ENCODE measurements at regions not wholly inside any gene's neighbourhood (a gene's known extent, or its start where the extent isn't known, plus 50 kb on each side); places are given as distances from the start of the nearest gene placed in this dataset.

DNA sequence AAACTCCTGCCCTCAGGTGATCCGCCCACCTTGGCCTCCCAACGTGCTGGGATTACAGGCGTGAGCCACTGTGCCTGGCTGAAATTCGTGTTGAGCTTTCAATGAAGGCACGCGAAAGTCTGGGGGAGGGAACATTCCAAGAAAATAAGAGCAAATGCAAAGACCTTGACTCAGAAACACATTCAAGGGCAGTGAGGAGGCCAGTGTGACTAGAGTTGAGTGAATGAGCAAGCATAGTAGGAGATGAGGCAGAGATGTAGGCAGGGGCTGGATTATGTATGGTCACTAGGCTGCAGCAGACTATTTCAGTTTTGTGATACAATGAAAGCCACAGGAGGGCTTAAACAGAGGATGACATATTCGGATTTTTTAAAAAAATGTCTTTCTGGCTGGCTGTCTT, 67.0 kb downstream of the SCN11A start:
- H3K27ac Mint-ChIP-seq, result no peak overlapping the region
- Histone ChIP-seq H3K36me3 (ENCODE audit: insufficient read depth, low read length) (no peaks in the 10 kb centered on the region), H3K9me3 (ENCODE audit: control insufficient read depth in 1 of 2, insufficient read depth in 1 of 2, low read length in 2 of 2) (no peaks in the 10 kb centered on the region), H3K4me3 (ENCODE audit: low read length) (no peak overlapping the region), H3K4me1 (ENCODE audit: insufficient read depth, low read length) (no peaks in the 10 kb centered on the region), H3K27ac (ENCODE audit: low read depth in 1 of 2, low read length in 2 of 2) (no peak overlapping the region), H3K27me3 (ENCODE audit: control insufficient read depth in 1 of 2, insufficient read depth in 2 of 2, low read length in 2 of 2) (peaks cover 0 to 5% of the 10 kb centered on the region in 2 experiments)
- H3K4me3 Mint-ChIP-seq, result no peak overlapping the region
- DNase-seq (no peak), ATAC-seq (ENCODE audit: poor library complexity) (no peak)
- no peaks in the 10 kb centered on the region for H3K36me3 Mint-ChIP-seq (ENCODE audit: low read depth)
- peaks cover 10% of the 10 kb centered on the region for H3K27me3 Mint-ChIP-seq
- TF ChIP-seq, protein P1, sequence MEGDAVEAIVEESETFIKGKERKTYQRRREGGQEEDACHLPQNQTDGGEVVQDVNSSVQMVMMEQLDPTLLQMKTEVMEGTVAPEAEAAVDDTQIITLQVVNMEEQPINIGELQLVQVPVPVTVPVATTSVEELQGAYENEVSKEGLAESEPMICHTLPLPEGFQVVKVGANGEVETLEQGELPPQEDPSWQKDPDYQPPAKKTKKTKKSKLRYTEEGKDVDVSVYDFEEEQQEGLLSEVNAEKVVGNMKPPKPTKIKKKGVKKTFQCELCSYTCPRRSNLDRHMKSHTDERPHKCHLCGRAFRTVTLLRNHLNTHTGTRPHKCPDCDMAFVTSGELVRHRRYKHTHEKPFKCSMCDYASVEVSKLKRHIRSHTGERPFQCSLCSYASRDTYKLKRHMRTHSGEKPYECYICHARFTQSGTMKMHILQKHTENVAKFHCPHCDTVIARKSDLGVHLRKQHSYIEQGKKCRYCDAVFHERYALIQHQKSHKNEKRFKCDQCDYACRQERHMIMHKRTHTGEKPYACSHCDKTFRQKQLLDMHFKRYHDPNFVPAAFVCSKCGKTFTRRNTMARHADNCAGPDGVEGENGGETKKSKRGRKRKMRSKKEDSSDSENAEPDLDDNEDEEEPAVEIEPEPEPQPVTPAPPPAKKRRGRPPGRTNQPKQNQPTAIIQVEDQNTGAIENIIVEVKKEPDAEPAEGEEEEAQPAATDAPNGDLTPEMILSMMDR (IDR thresholded peaks at IDR 0.05), result no peak
- no peaks in the 10 kb centered on the region for H3K4me1 Mint-ChIP-seq (ENCODE audit: low read depth)
- intact Hi-C loops (cut with DNase I, micrococcal nuclease), result no loop called here
- no peaks in the 10 kb centered on the region for H3K9me3 Mint-ChIP-seq
- CTCF ChIA-PET, result no interaction called here
- POLR2A ChIA-PET, result no interaction called here

DNA sequence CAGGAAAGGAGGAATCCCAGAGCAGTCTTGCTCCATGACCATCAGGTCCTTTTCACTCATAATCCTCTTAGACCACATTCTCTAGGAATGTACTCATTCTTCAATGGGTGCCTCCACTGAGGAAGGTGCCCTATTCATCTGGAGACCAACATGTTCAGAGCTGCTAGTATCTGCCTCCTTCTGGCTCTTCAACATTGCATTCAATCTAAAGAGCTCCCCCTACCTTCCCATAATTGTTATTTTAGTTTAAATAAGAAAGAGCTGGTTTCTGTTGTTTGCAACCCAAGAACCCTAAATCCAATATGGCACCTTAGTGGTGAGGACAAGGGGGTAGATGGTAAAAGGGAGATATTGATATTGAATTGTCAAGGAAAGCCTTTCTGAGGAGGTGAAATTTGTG, 67.6 kb downstream of the SCN11A start:
- H3K4me3 ChIP-seq (ENCODE audit: low read length), result no peak overlapping the region

GRCh38 chr3:38980938-38981337, 70.8 kb downstream of the SCN11A start:
- no peaks in the 10 kb centered on the region for H3K9me3 ChIP-seq (ENCODE audit: control insufficient read depth in 1 of 2, insufficient read depth in 1 of 2, low read length in 2 of 2)
- Mint-ChIP-seq H3K4me3 (no peak overlapping the region), H3K9me3 (no peaks in the 10 kb centered on the region), H3K27ac (no peak overlapping the region), H3K27me3 (peaks cover 4% of the 10 kb centered on the region), H3K4me1 (ENCODE audit: low read depth) (no peaks in the 10 kb centered on the region), H3K36me3 (ENCODE audit: low read depth) (no peaks in the 10 kb centered on the region)
- H3K4me3 ChIP-seq (ENCODE audit: low read length), result no peak overlapping the region
- intact Hi-C loops (cut with DNase I, micrococcal nuclease), result no loop called here
- H3K4me1 ChIP-seq (ENCODE audit: insufficient read depth, low read length), result no peaks in the 10 kb centered on the region
- DNase-seq (no peak), ATAC-seq (ENCODE audit: poor library complexity) (no peak)
- TF ChIP-seq, protein P1 (IDR thresholded peaks at IDR 0.05), result no peak
- H3K27me3 ChIP-seq (ENCODE audit: control insufficient read depth in 1 of 2, insufficient read depth in 2 of 2, low read length in 2 of 2), result peaks cover 0 to under 1% of the 10 kb centered on the region in 2 experiments
- CTCF ChIA-PET, result no interaction called here
- no peaks in the 10 kb centered on the region for H3K36me3 ChIP-seq (ENCODE audit: insufficient read depth, low read length)
- POLR2A ChIA-PET, result no interaction called here
- no peak overlapping the region for H3K27ac ChIP-seq (ENCODE audit: low read depth in 1 of 2, low read length in 2 of 2)

More for the DNA sequence above, 67.6 kb downstream of the SCN11A start:
- Histone ChIP-seq H3K27ac (ENCODE audit: low read depth in 1 of 2, low read length in 2 of 2) (no peak overlapping the region), H3K27me3 (ENCODE audit: control insufficient read depth in 1 of 2, insufficient read depth in 2 of 2, low read length in 2 of 2) (peaks cover 0 to 5% of the 10 kb centered on the region in 2 experiments), H3K36me3 (ENCODE audit: insufficient read depth, low read length) (no peaks in the 10 kb centered on the region), H3K4me1 (ENCODE audit: insufficient read depth, low read length) (no peaks in the 10 kb centered on the region), H3K9me3 (ENCODE audit: control insufficient read depth in 1 of 2, insufficient read depth in 1 of 2, low read length in 2 of 2) (no peaks in the 10 kb centered on the region)
- no peaks in the 10 kb centered on the region for H3K9me3 Mint-ChIP-seq
- TF ChIP-seq, protein P1 (IDR thresholded peaks at IDR 0.05), result no peak
- no peaks in the 10 kb centered on the region for H3K4me1 Mint-ChIP-seq (ENCODE audit: low read depth)
- H3K4me3 Mint-ChIP-seq, result no peak overlapping the region
- no peak for DNase-seq
- no peaks in the 10 kb centered on the region for H3K36me3 Mint-ChIP-seq (ENCODE audit: low read depth)
- ChIA-PET CTCF (no interaction called here), POLR2A (no interaction called here)
- no peak overlapping the region for H3K27ac Mint-ChIP-seq
- peaks cover 10% of the 10 kb centered on the region for H3K27me3 Mint-ChIP-seq
- ATAC-seq (ENCODE audit: poor library complexity), result no peak
- intact Hi-C loops (cut with DNase I, micrococcal nuclease), result no loop called here
